ENCODE measurements at regions not wholly inside any gene's neighbourhood (a gene's known extent, or its start where the extent isn't known, plus 50 kb on each side); places are given as distances from the start of the nearest gene placed in this dataset.

GRCh38 chr18:10011061-10011460 is 97.2 kb downstream of the VAPA start:
- no peak overlapping the region for H4K91ac ChIP-seq (ENCODE audit: insufficient read depth, low read depth, low read length)
- H3K27ac ChIP-seq (ENCODE audit: insufficient read depth, low read length): peak overlapping the region; percentile 34; the same call in 1 of the 2 replicates
- H3K36me3 ChIP-seq (ENCODE audit: control insufficient read depth, insufficient read depth, low read length): no peaks in the 10 kb centered on the region
- ChIA-PET CTCF (interaction anchor here (1.3 kb wide), 1 partner anchor 507 kb away, joined by 7 read pairs; no protein-coding TSS in a partner anchor), POLR2A (ENCODE audit: unreplicated experiment) (interaction anchor here (0.5 kb wide), 1 partner anchor 508 kb away, joined by 4 read pairs; no protein-coding TSS in a partner anchor)
- dilution Hi-C loops (cut with HindIII; ENCODE audit: low sequenced_read_pairs, unreplicated experiment) (no loop called here), intact Hi-C loops (cut with micrococcal nuclease) (loop anchor here (10.0 kb wide), 1 partner anchor 224 kb away; no protein-coding TSS in a partner anchor), in situ Hi-C loops (cut with MboI; ENCODE audit: low sequenced_read_pairs) (no loop called here)
- peaks cover 16% of the 10 kb centered on the region for H3K9me1 ChIP-seq (ENCODE audit: insufficient read depth, low read length)
- TF ChIP-seq RCOR1 (IDR thresholded peaks at IDR 0.05; ENCODE audit: insufficient replicate concordance, low read length) (no peak), RAD21 (IDR thresholded peaks at IDR 0.05; ENCODE audit: low read length) (no peak), NFE2L2 (IDR thresholded peaks at IDR 0.05; ENCODE audit: low read depth, low read length) (no peak), MAZ (IDR thresholded peaks at IDR 0.05; ENCODE audit: borderline replicate concordance, low read depth, low read length) (no peak), MAFK (IDR thresholded peaks at IDR 0.05; ENCODE audit: low read depth, low read length) (peak; percentile 0; the same call in 1 of the 2 replicates), CHD1 (IDR thresholded peaks at IDR 0.05; ENCODE audit: low read depth, low read length) (no peak)
- peak overlapping the region; percentile 41 for H2BK120ac ChIP-seq (ENCODE audit: low read depth, low read length)
- peak overlapping the region; percentile 26; the same call in 1 of the 3 replicates for H2BK15ac ChIP-seq (ENCODE audit: low read depth, low read length)
- H2AK9ac ChIP-seq (replicated peaks; ENCODE audit: low read depth, low read length, poor library complexity): no peak overlapping the region
- H3K4me1 ChIP-seq (ENCODE audit: control insufficient read depth, insufficient read depth, low read length): peaks cover 16% of the 10 kb centered on the region
- H2AFZ ChIP-seq (replicated peaks; ENCODE audit: low read length, poor library complexity): no peak overlapping the region
- no peaks in the 10 kb centered on the region for H3K79me1 ChIP-seq (ENCODE audit: low read depth in 1 of 2, low read length in 2 of 2)
- H3K9ac ChIP-seq (ENCODE audit: low read depth, low read length): no peak overlapping the region
- H4K8ac ChIP-seq (ENCODE audit: low read depth in 2 of 2, low read length in 2 of 2): peak overlapping the region in 1 of 2 experiments; percentile 16; a peak in 1 of 4 replicates
- 0 out of 2 replicates have a peak, but pooled peaks cover 1% of the 10 kb centered on the region for H4K20me1 ChIP-seq (ENCODE audit: insufficient read depth, low read length)
- H3K4me3 ChIP-seq (ENCODE audit: insufficient read depth, low read depth, low read length): no peak overlapping the region
- H3K9me3 ChIP-seq (ENCODE audit: control insufficient read depth, insufficient read depth, low read length): no peaks in the 10 kb centered on the region
- H3K4me2 ChIP-seq (ENCODE audit: low read depth, low read length): no peak overlapping the region
- peak overlapping the region; percentile 53 for H2BK20ac ChIP-seq (ENCODE audit: low read depth, low read length)
- H3K18ac ChIP-seq (ENCODE audit: low read depth, low read length): peak overlapping the region; percentile 16
- H3K56ac ChIP-seq (ENCODE audit: extremely low read depth, insufficient read depth, low read length): no peak overlapping the region
- no peak overlapping the region; the same call in 1 of the 2 replicates for H4K5ac ChIP-seq (ENCODE audit: low read depth, low read length)
- H3K4ac ChIP-seq (ENCODE audit: low read depth, low read length): peak overlapping the region; percentile 59
- H3K23ac ChIP-seq (ENCODE audit: low read depth, low read length): no peak overlapping the region
- H2AK5ac ChIP-seq (ENCODE audit: low read depth, low read length): 0 out of 2 replicates have a peak overlapping the region, but pooled peaks have one; percentile 27
- H3K27me3 ChIP-seq (ENCODE audit: control insufficient read depth, insufficient read depth, low read length): no peaks in the 10 kb centered on the region
- 29% methylated on average over 1 of the region's 4 CpGs; no CpG with 5 or more reads in 1 of the 2 experiments for WGBS, 2 experiments (ENCODE audit: extremely low coverage in 2 of 2, insufficient read length in 1 of 2)
- H3K14ac ChIP-seq (replicated peaks; ENCODE audit: low read depth, low read length): peak overlapping the region; percentile 1; the same call in 1 of the 2 replicates
- H2BK5ac ChIP-seq (ENCODE audit: low read depth, low read length, poor library complexity, severe bottlenecking): no peak overlapping the region
- ATAC-seq (ENCODE audit: low read depth) (no peak), DNase-seq (no peak)
- BruUV-seq (replicated peaks): no TSS peak

All from IMR-90 (cell line).